ENCODE measurements at regions not wholly inside any gene's neighbourhood (a gene's known extent, or its start where the extent isn't known, plus 50 kb on each side); places are given as distances from the start of the nearest gene placed in this dataset.
"Not testable (repeated sequence)": the region's sequence is repeated elsewhere in the genome, so short reads cannot be mapped to it uniquely, and the experiment has no call there.

DNA sequence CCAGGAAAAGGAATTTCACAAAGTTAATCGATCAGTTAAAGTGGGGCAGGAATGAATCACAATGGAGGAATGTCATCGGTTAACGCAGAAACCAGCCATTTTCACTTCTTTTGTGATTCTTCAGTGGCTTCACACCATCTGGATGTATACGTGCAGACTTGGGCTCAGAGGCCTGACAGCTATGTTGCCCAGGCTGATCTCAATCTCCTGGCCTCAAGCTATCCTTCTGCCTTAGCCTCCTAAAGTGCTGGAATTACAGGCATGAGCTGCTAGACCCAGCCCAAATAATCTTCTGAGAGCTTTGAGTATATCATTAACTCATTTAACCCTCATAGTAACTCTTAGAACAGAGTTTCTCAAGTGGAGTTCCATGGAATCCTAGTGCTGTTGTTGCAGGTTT lies 126.5 kb upstream of the VANGL1 start:
- Histone ChIP-seq H3K27ac (ENCODE audit: low read depth in 2 of 2, low read length in 1 of 2) (no peak overlapping the region), H3K4me1 (ENCODE audit: control insufficient read depth in 1 of 2, insufficient read depth in 2 of 2, low read depth in 1 of 2, low read length in 1 of 2) (no peaks in the 10 kb centered on the region), H4K20me1 (ENCODE audit: insufficient read depth) (no peaks in the 10 kb centered on the region), H3K9me2 (no peaks in the 10 kb centered on the region), H3K36me3 (replicated peaks in 1 of 2; ENCODE audit: control insufficient read depth in 1 of 2, insufficient read depth in 2 of 2, low read length in 1 of 2) (no peaks in the 10 kb centered on the region), H3K79me2 (ENCODE audit: insufficient read depth) (no peaks in the 10 kb centered on the region), H3K9ac (no peak overlapping the region), H3K27me3 (ENCODE audit: insufficient read depth) (no peaks in the 10 kb centered on the region), H3K4me2 (no peak overlapping the region), H3K4me3 (ENCODE audit: low read depth in 2 of 2, low read length in 1 of 2) (no peak overlapping the region), H3F3A (replicated peaks; ENCODE audit: insufficient read depth) (peaks cover 3% of the 10 kb centered on the region), H3K9me3 (no peaks in the 10 kb centered on the region), H2AFZ (ENCODE audit: low read depth) (no peak overlapping the region)
- ChIA-PET CTCF (no interaction called here), POLR2A (no interaction called here)
- 93% methylated on average over 4 of the region's 4 CpGs for WGBS (ENCODE audit: low lambda C conversion rate)
- DNase-seq = no peak
- TF ChIP-seq RXRA (IDR thresholded peaks at IDR 0.05; ENCODE audit: borderline replicate concordance, low read depth) (no peak), MAX (IDR thresholded peaks at IDR 0.05; ENCODE audit: low read depth) (no peak), YY1 (IDR thresholded peaks at IDR 0.05; ENCODE audit: low read depth) (no peak), ELF1 (IDR thresholded peaks at IDR 0.05) (no peak), GATA2 (CRISPR knock-in tag; IDR thresholded peaks at IDR 0.05) (no peak), TEAD4 (IDR thresholded peaks at IDR 0.05; ENCODE audit: borderline replicate concordance, insufficient read depth) (no peak), TCF12 (IDR thresholded peaks at IDR 0.05) (no peak), SMC3 (IDR thresholded peaks at IDR 0.05; ENCODE audit: low read depth, low read length) (no peak), SIN3A (IDR thresholded peaks at IDR 0.05; ENCODE audit: borderline replicate concordance, low read depth, low read length) (no peak), FOXM1 (IDR thresholded peaks at IDR 0.05; ENCODE audit: low read depth) (no peak), NRF1 (IDR thresholded peaks at IDR 0.05; ENCODE audit: low read depth, low read length) (no peak), TAF1 (IDR thresholded peaks at IDR 0.05; ENCODE audit: borderline replicate concordance, low read depth, low read length) (no peak), POLR2AphosphoS5 (IDR thresholded peaks at IDR 0.05; ENCODE audit: low read depth, low read length) (no peak), GABPA (IDR thresholded peaks at IDR 0.05; ENCODE audit: low read depth) (no peak), MXI1 (IDR thresholded peaks at IDR 0.05; ENCODE audit: low read depth, low read length) (no peak), RCOR1 (IDR thresholded peaks at IDR 0.05; ENCODE audit: low read length) (no peak)
- TF ChIP-seq, protein P1, sequence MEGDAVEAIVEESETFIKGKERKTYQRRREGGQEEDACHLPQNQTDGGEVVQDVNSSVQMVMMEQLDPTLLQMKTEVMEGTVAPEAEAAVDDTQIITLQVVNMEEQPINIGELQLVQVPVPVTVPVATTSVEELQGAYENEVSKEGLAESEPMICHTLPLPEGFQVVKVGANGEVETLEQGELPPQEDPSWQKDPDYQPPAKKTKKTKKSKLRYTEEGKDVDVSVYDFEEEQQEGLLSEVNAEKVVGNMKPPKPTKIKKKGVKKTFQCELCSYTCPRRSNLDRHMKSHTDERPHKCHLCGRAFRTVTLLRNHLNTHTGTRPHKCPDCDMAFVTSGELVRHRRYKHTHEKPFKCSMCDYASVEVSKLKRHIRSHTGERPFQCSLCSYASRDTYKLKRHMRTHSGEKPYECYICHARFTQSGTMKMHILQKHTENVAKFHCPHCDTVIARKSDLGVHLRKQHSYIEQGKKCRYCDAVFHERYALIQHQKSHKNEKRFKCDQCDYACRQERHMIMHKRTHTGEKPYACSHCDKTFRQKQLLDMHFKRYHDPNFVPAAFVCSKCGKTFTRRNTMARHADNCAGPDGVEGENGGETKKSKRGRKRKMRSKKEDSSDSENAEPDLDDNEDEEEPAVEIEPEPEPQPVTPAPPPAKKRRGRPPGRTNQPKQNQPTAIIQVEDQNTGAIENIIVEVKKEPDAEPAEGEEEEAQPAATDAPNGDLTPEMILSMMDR (IDR thresholded peaks at IDR 0.05) = no peak

GRCh38 chr1:115510226-115510625 lies 131.5 kb upstream of the VANGL1 start:
- H2AFZ ChIP-seq (ENCODE audit: low read depth); H3K4me2 ChIP-seq; DNase-seq; H3K9me3 ChIP-seq; H3K79me2 ChIP-seq (ENCODE audit: insufficient read depth); H3K27ac ChIP-seq (ENCODE audit: low read depth in 2 of 2, low read length in 1 of 2); POLR2A ChIA-PET; H3K36me3 ChIP-seq (replicated peaks in 1 of 2; ENCODE audit: control insufficient read depth in 1 of 2, insufficient read depth in 2 of 2, low read length in 1 of 2); H3K4me1 ChIP-seq (ENCODE audit: control insufficient read depth in 1 of 2, insufficient read depth in 2 of 2, low read depth in 1 of 2, low read length in 1 of 2); H3F3A ChIP-seq (replicated peaks; ENCODE audit: insufficient read depth); H3K4me3 ChIP-seq (ENCODE audit: low read depth in 2 of 2, low read length in 1 of 2); CTCF ChIA-PET; H3K27me3 ChIP-seq (ENCODE audit: insufficient read depth); H4K20me1 ChIP-seq (ENCODE audit: insufficient read depth); H3K9ac ChIP-seq; H3K9me2 ChIP-seq: not testable (repeated sequence)
- WGBS (ENCODE audit: low lambda C conversion rate) = 74% methylated on average over 4 of the region's 4 CpGs
